Right ventricle myocardium inferior (tissue), 1 donor: ENCODE measurements at regions not wholly inside any gene's neighbourhood (a gene's known extent, or its start where the extent isn't known, plus 50 kb on each side); places are given as distances from the start of the nearest gene placed in this dataset.

Experiments used
- ATAC-seq: fragments of 200-7000 bp; cut with Tn5 transposase; one replicate; pipeline ENCODE4 v1.9.1; 2020; ENCODE audit warnings: mild to moderate bottlenecking, moderate library complexity
- DNase-seq: peaks from one replicate; pipeline ENCODE4 v3.0.0; 2021; ENCODE audit errors: missing footprints
- intact Hi-C: fragments of 100-400 bp; cut with DNase I; formaldehyde crosslinking; loops from one replicate; pipeline ENCODE4 v1.11.0; 2022
- donor health status: DM: no; HTN: yes; CAD: no; lungs with severe emphysema.

DNA sequence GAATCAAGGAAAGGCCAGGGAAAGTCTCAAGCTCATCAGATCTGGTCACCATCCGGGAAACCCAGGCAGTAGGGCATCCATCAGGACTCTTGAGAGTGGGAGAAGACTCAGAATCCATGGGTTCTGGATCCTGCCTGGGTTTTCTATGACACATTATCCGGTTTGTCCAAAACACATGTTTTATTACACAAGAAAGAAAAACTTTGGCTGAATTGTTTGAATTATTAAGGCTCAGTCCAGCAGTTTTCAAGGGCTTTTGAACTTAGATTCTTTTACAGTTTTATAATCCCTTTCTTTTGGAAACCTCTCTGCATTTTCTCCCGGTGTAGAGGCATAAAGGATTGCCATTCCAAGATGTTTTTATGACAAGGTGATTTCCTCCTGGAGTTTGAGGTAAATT lies 528.5 kb upstream of the MGMT start:
- intact Hi-C loops: no loop called here
- DNase-seq (no peak), ATAC-seq (no peak)

DNA sequence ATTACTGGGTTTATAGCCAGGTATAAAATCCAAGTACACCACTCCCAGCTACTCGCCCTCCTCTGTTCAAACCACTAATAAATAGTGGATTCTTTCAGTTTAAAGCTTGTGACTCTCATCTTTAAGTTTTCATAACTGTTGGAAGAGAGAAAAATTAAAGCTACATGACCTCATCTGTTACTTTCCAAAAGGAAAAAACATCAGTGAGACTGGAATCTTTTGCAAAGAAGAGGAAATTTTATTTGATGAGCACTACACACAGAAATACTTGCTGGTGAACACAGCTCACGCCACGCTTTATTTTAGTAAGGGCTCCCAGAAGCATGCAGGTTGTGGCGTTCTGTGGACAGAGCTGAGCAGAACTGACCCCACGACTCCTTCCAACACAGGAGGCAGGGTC lies 527.0 kb upstream of the MGMT start:
- no peak for ATAC-seq
- DNase-seq: no peak
- intact Hi-C loops: no loop called here

DNA sequence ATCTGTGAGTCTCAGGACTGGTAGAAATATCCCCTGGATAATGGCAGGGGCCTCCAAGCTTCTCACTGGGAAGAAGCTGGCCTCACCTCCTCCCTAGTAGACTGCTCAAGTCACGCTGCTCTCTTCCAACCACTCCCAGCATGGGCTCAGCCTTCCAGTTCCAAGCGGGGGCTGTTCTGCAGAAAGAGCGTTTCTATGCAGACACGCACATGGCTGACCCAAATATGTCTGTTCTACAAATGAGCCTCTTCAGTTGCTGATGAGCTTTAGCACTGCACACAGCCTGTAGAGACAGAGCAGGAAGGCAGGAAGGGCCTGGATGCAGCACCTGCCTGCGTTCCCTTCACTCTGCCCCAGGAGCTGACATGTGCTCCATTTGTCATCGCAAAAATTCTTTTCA lies 523.9 kb upstream of the MGMT start:
- intact Hi-C loops: no loop called here
- DNase-seq: no peak
- no peak for ATAC-seq

GRCh38 chr10:128945398-128945797 lies 521.6 kb upstream of the MGMT start:
- ATAC-seq: peak; percentile 59
- no peak for DNase-seq
- intact Hi-C loops: no loop called here

- intact Hi-C loops: no loop called here
- ATAC-seq (no peak), DNase-seq (no peak)
Measured at GRCh38 chr10:128950159-128950915, 516.7 kb upstream of the MGMT start.

DNA sequence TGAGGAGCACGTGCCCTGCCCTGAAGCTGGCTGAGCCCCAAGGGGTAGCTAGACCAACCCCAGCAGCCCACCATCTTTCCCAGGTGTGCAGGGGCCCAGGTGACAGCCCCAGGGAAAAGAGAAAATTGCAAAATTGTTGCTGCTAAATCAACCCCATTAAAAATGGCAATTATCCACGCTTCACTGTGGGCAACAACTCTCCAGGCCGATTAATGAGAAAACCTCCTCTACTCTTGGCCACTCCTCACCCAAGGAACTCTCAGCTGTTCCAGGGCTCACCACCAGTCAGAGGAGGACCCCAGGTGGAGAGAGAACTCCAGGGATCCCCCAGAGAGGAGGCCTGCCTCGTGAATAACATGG lies 516.1 kb upstream of the MGMT start:
- no peak for ATAC-seq
- no peak for DNase-seq
- intact Hi-C loops: no loop called here

GRCh38 chr10:128952856-128953255 lies 514.2 kb upstream of the MGMT start:
- no peak for ATAC-seq
- intact Hi-C loops: no loop called here

GRCh38 chr10:128956149-128956548 lies 510.9 kb upstream of the MGMT start:
- intact Hi-C loops: no loop called here
- DNase-seq (no peak), ATAC-seq (no peak)

More at GRCh38 chr10:128952856-128953255, 514.2 kb upstream of the MGMT start:
- no peak for DNase-seq

DNA sequence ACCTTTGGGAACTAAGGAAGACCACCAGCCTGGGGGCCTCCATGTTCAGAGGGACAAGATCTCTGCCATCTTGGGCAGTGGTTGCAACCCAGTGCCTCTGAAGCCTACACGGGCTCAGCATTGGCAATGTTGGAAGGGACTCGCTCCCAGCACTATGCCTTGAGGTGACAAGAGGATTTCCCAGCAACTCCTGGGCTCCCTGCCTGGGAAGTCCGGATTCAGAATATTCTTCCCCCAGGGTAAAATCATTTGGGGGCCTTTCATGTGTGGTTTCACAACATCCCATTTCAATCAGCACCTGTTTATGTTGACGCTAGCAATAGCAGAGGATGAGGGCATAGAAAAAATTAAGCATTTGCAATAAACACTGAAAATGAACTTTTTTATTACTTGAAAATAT lies 509.8 kb upstream of the MGMT start:
- intact Hi-C loops: no loop called here
- DNase-seq (no peak), ATAC-seq (no peak)

DNA sequence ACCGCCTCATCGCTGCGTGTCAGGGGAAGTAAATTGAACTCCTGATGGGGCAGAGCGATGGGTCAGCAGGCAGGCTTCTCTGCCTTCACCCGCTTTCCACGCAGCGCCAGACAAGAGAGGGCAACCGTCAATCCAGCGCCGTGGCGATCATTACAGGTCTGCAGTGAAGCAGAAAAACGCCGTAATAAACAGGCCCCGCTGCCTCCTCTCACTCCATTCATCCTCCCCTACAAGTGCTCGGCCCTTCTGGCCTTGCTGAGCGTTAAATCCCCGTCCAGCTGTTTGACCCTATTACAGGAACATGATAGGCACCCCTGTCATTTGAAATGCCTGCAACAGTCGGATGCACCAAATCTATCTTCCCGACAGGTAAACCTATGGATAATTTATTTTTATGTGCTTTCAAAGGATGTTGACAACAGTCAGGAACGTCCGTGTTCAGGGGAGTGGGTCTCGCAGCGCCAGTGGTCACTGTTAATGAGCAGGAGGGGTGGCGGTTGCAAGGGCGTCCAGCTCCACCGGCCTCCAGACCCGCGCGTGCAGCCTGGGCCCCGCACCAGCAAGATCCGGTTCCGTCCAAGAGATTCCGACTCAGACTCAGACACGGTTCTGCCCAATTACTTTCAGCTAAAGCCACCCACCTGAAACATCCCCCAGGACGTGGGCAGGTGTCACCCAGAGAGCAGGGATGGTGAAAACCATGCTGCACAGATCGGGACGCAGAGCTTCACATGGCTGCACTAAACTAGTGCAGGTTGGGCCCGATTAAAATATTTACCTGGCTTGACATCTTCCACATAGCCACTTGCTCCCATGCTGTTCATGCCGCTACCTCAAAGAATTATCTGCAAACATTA lies 508.0 kb upstream of the MGMT start:
- DNase-seq (no peak), ATAC-seq (no peak)
- intact Hi-C loops: no loop called here

GRCh38 chr10:128959746-128960145 lies 507.3 kb upstream of the MGMT start:
- DNase-seq (no peak), ATAC-seq (no peak)
- intact Hi-C loops: no loop called here

DNA sequence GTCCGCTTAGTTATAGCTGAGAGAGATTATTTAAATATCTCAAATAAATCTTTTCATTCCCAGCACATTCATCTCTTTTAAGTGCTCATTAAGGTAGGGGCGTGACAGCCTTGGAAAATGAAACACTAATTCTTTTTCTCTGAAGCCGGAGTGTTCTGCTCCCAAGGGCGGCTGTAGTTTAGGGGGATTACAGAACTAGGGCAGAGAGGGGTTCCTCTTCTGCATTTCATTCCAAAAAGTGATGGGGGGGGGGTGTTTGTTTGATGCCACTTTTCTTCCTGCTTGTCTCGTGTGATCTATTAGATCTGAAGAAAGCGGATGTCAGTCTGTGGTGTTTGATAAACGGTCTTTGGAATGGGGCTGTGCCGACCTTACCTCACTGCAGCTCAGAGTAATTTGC lies 506.5 kb upstream of the MGMT start:
- intact Hi-C loops: no loop called here
- ATAC-seq: no peak

DNA sequence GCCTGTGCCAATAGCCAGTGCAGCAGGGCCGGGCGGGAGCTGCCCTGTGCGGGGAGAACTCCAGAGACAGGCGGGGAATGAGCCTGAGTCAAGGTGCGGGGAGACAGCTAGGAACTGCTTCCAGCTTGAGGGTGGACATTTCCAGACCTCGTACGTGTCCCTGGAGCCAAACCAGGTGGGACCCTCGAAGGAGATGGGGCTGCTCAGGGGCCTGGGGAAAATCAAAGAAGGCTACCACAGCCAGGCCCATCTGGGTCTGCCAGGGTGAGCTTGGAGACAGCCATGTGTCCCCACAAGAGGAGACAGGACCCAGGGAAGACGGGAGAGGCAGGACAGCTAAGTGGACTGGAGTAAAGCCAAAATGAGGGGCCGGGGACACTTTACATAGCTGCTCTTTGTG lies 504.9 kb upstream of the MGMT start:
- DNase-seq (no peak), ATAC-seq (no peak)
- intact Hi-C loops: no loop called here

More for the DNA sequence above, 506.5 kb upstream of the MGMT start:
- DNase-seq: no peak

- DNase-seq: no peak
- ATAC-seq: no peak
- intact Hi-C loops: no loop called here
Measured at GRCh38 chr10:128963211-128964099, 503.6 kb upstream of the MGMT start.

DNA sequence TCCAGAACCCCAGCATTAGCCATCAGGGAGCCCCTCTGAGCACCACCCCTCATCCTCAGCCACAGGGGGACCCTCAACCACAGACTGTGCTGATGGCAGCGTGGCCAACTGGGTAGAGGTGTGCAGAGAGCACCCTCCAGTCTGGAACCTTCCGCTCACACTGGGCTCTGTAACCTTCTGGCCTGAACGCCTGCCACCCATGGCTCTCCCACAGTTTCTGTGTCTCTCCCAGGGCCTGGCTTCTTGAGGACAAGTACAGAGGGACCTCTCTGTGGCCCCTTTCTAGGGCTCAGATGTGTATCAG lies 503.0 kb upstream of the MGMT start:
- DNase-seq (no peak), ATAC-seq (no peak)
- intact Hi-C loops: no loop called here

- no peak for DNase-seq
- intact Hi-C loops: no loop called here
Measured at GRCh38 chr10:128967980-128968756, 498.9 kb upstream of the MGMT start.

GRCh38 chr10:128969551-128969950 lies 497.5 kb upstream of the MGMT start:
- ATAC-seq: no peak
- intact Hi-C loops: no loop called here

More at GRCh38 chr10:128967980-128968756, 498.9 kb upstream of the MGMT start:
- ATAC-seq: no peak

GRCh38 chr10:128971374-128972035 lies 495.5 kb upstream of the MGMT start:
- ATAC-seq: no peak
- intact Hi-C loops: no loop called here

More at GRCh38 chr10:128969551-128969950, 497.5 kb upstream of the MGMT start:
- DNase-seq: no peak

More at GRCh38 chr10:128971374-128972035, 495.5 kb upstream of the MGMT start:
- DNase-seq: no peak
